ENCODE measurements at regions not wholly inside any gene's neighbourhood (a gene's known extent, or its start where the extent isn't known, plus 50 kb on each side); places are given as distances from the start of the nearest gene placed in this dataset.

DNA sequence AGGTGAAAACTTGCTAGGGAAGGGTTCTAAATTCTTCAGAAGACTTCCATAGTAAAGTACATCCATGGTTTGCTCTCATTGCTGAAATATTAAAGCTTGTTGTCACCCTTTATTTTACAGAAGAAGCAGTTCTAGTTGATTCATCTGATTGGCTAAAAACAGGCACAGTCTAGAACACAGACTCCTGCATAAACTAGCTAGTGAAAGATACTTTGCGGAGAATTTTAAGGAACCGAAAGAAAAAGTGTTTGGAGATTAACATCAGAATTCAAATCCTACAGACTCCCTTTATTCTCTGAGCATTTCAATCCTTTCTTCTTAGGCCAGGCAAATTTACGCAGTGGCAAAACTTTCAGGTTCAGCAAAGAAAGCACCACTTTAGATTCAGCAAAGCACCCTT, 1076.5 kb upstream of the ZEB2 start:
- H3K36me3 ChIP-seq (ENCODE audit: insufficient read depth, low read length), result no peaks in the 10 kb centered on the region
- H3K27me3 ChIP-seq (ENCODE audit: insufficient read depth, low read length), result no peaks in the 10 kb centered on the region
- H3K79me2 ChIP-seq (ENCODE audit: insufficient read depth, low read length), result no peaks in the 10 kb centered on the region
- peaks cover 53% of the 10 kb centered on the region for H3K4me1 Mint-ChIP-seq (ENCODE audit: low read depth, unreplicated experiment)
- no peaks in the 10 kb centered on the region for H4K20me1 ChIP-seq (ENCODE audit: insufficient read depth, low read length)
- H3K27ac Mint-ChIP-seq (ENCODE audit: unreplicated experiment), result no peak overlapping the region
- H2AFZ ChIP-seq (ENCODE audit: low read depth, low read length), result no peak overlapping the region
- H3K4me1 ChIP-seq (ENCODE audit: insufficient read depth, low read length), result peaks cover 20% of the 10 kb centered on the region
- FAIRE-seq (no peak), DNase-seq (ENCODE audit: low read depth) (no peak)
- H3K9me3 Mint-ChIP-seq (ENCODE audit: unreplicated experiment), result no peaks in the 10 kb centered on the region
- H3K27me3 Mint-ChIP-seq (ENCODE audit: low read depth, unreplicated experiment), result no peaks in the 10 kb centered on the region
- no peak overlapping the region for H3K27ac ChIP-seq (ENCODE audit: low read depth, low read length)
- H3K4me2 ChIP-seq (ENCODE audit: low read length), result no peak overlapping the region
- H3K9me3 ChIP-seq (ENCODE audit: insufficient read depth, low read depth, low read length), result no peaks in the 10 kb centered on the region
- no peak overlapping the region for H3K4me3 Mint-ChIP-seq (ENCODE audit: unreplicated experiment)
- no peak overlapping the region for H3K9ac ChIP-seq (ENCODE audit: low read length)
- no peak overlapping the region for H3K4me3 ChIP-seq (ENCODE audit: insufficient read depth, low read depth, low read length)
- H3K36me3 Mint-ChIP-seq (ENCODE audit: low read depth, unreplicated experiment), result no peaks in the 10 kb centered on the region
- TF ChIP-seq EZH2 (IDR thresholded peaks at IDR 0.05; ENCODE audit: insufficient read depth, low read length) (no peak), CTCF (IDR thresholded peaks at IDR 0.05; ENCODE audit: insufficient read depth, low read depth, low read length) (no peak)

DNA sequence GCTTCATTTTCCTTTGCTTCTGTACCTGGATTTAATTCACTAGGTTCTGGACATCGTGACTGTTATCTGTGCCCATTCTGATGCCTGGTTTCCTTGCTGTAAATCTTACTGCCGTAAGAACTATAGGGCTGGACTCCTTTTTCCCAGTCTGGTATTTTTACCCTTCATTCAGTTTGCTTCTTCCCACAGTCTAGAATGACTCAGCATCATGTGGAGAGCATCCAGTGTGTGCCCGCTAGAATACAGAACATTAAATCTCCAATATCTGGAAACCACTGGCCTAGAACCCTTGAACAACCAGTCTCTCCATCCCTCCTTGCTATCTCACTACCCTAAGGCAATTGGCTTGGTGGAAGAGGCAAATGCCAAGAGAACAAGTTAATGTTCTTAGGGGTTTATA, 1075.4 kb upstream of the ZEB2 start:
- no peaks in the 10 kb centered on the region for H4K20me1 ChIP-seq (ENCODE audit: insufficient read depth, low read length)
- DNase-seq (ENCODE audit: low read depth) (peak; percentile 33), FAIRE-seq (no peak)
- Mint-ChIP-seq H3K4me3 (ENCODE audit: unreplicated experiment) (no peak overlapping the region), H3K27ac (ENCODE audit: unreplicated experiment) (peak overlapping the region; percentile 97), H3K36me3 (ENCODE audit: low read depth, unreplicated experiment) (no peaks in the 10 kb centered on the region), H3K27me3 (ENCODE audit: low read depth, unreplicated experiment) (no peaks in the 10 kb centered on the region), H3K4me1 (ENCODE audit: low read depth, unreplicated experiment) (peaks cover 53% of the 10 kb centered on the region), H3K9me3 (ENCODE audit: unreplicated experiment) (no peaks in the 10 kb centered on the region)
- H3K27me3 ChIP-seq (ENCODE audit: insufficient read depth, low read length), result no peaks in the 10 kb centered on the region
- no peaks in the 10 kb centered on the region for H3K36me3 ChIP-seq (ENCODE audit: insufficient read depth, low read length)
- no peak overlapping the region for H3K4me2 ChIP-seq (ENCODE audit: low read length)
- H2AFZ ChIP-seq (ENCODE audit: low read depth, low read length), result no peak overlapping the region
- no peak overlapping the region for H3K9ac ChIP-seq (ENCODE audit: low read length)
- no peak for TF ChIP-seq CTCF (IDR thresholded peaks at IDR 0.05; ENCODE audit: insufficient read depth, low read depth, low read length)
- no peak for TF ChIP-seq EZH2 (IDR thresholded peaks at IDR 0.05; ENCODE audit: insufficient read depth, low read length)
- no peaks in the 10 kb centered on the region for H3K79me2 ChIP-seq (ENCODE audit: insufficient read depth, low read length)
- H3K9me3 ChIP-seq (ENCODE audit: insufficient read depth, low read depth, low read length), result no peaks in the 10 kb centered on the region
- H3K27ac ChIP-seq (ENCODE audit: low read depth, low read length), result no peak overlapping the region
- H3K4me3 ChIP-seq (ENCODE audit: insufficient read depth, low read depth, low read length), result no peak overlapping the region
- H3K4me1 ChIP-seq (ENCODE audit: insufficient read depth, low read length), result peaks cover 20% of the 10 kb centered on the region

GRCh38 chr2:145593991-145594614, 1074.2 kb upstream of the ZEB2 start:
- H3K4me3 ChIP-seq (ENCODE audit: insufficient read depth, low read depth, low read length), result no peak overlapping the region
- peak overlapping the region; percentile 32 for H3K4me2 ChIP-seq (ENCODE audit: low read length)
- peaks cover 48% of the 10 kb centered on the region for H3K4me1 Mint-ChIP-seq (ENCODE audit: low read depth, unreplicated experiment)
- no peaks in the 10 kb centered on the region for H3K36me3 ChIP-seq (ENCODE audit: insufficient read depth, low read length)
- H3K27me3 ChIP-seq (ENCODE audit: insufficient read depth, low read length), result no peaks in the 10 kb centered on the region
- DNase-seq (ENCODE audit: low read depth) (peak; percentile 85), FAIRE-seq (peak; percentile 29)
- no peak overlapping the region for H3K9ac ChIP-seq (ENCODE audit: low read length)
- H2AFZ ChIP-seq (ENCODE audit: low read depth, low read length), result peak overlapping the region; percentile 15
- no peaks in the 10 kb centered on the region for H3K79me2 ChIP-seq (ENCODE audit: insufficient read depth, low read length)
- no peaks in the 10 kb centered on the region for H3K36me3 Mint-ChIP-seq (ENCODE audit: low read depth, unreplicated experiment)
- TF ChIP-seq CTCF (IDR thresholded peaks at IDR 0.05; ENCODE audit: insufficient read depth, low read depth, low read length) (no peak), EZH2 (IDR thresholded peaks at IDR 0.05; ENCODE audit: insufficient read depth, low read length) (no peak)
- H3K4me1 ChIP-seq (ENCODE audit: insufficient read depth, low read length), result peaks cover 17% of the 10 kb centered on the region
- peak overlapping the region; percentile 97 for H3K27ac Mint-ChIP-seq (ENCODE audit: unreplicated experiment)
- no peak overlapping the region for H3K4me3 Mint-ChIP-seq (ENCODE audit: unreplicated experiment)
- H3K27me3 Mint-ChIP-seq (ENCODE audit: low read depth, unreplicated experiment), result no peaks in the 10 kb centered on the region
- H4K20me1 ChIP-seq (ENCODE audit: insufficient read depth, low read length), result no peaks in the 10 kb centered on the region
- H3K9me3 Mint-ChIP-seq (ENCODE audit: unreplicated experiment), result peaks cover 3% of the 10 kb centered on the region
- H3K9me3 ChIP-seq (ENCODE audit: insufficient read depth, low read depth, low read length), result no peaks in the 10 kb centered on the region
- H3K27ac ChIP-seq (ENCODE audit: low read depth, low read length), result peak overlapping the region; percentile 55

Measured in astrocyte (in vitro differentiated cells and primary cell).